DND-41 (cell line): ENCODE measurements at regions not wholly inside any gene's neighbourhood (a gene's known extent, or its start where the extent isn't known, plus 50 kb on each side); places are given as distances from the start of the nearest gene placed in this dataset.

Experiments used
- ATAC-seq: fragments of 200-7000 bp; cut with Tn5 transposase; 3 replicates; pipeline ENCODE4 v1.9.1; 2021; ENCODE audit warnings: low read depth; ENCODE audit not compliant: insufficient read depth
- DNase-seq: peaks from one replicate; pipeline ENCODE4 v3.0.0-alpha.2; 2020
- H2AFZ ChIP-seq: 2 replicates; pipeline ENCODE4 v1.6.0; 2012; ENCODE audit warnings: low read depth, low read length
- H3K27ac ChIP-seq: 2 replicates; pipeline ENCODE4 v1.5.1; 2012; ENCODE audit warnings: low read length, inconsistent platforms
- H3K27me3 ChIP-seq: fragments of 200-600 bp; sonication (generic); 2 replicates; pipeline ENCODE4 v1.6.0; 2012; ENCODE audit warnings: low read length, mild to moderate bottlenecking, inconsistent platforms; ENCODE audit not compliant: insufficient read depth, poor library complexity
- H3K36me3 ChIP-seq: 2 replicates; pipeline ENCODE4 v1.5.1; 2012; ENCODE audit warnings: low read length, inconsistent platforms; ENCODE audit not compliant: insufficient read depth
- H3K4me1 ChIP-seq: 2 replicates; pipeline ENCODE4 v1.5.1; 2012; ENCODE audit warnings: mild to moderate bottlenecking, low read length; ENCODE audit not compliant: insufficient read depth
- H3K4me2 ChIP-seq: 2 replicates; pipeline ENCODE4 v1.6.0; 2012; ENCODE audit warnings: mild to moderate bottlenecking, moderate library complexity, low read length, inconsistent platforms; ENCODE audit not compliant: insufficient read depth
- H3K4me3 ChIP-seq, 2 experiments: fragments of 200-600 bp in 1 of 2; shearing (Covaris generic) in 1 of 2; 2 replicates each; pipeline ENCODE4 v1.5.1; 2012 to 2016; ENCODE audit warnings: inconsistent platforms in 2 of 2, low read length in 2 of 2, mild to moderate bottlenecking in 2 of 2, low read depth in 1 of 2, moderate library complexity in 1 of 2
- H3K79me2 ChIP-seq: 2 replicates; pipeline ENCODE4 v1.6.0; 2012; ENCODE audit warnings: low read length, inconsistent platforms; ENCODE audit not compliant: insufficient read depth
- H3K9ac ChIP-seq: 2 replicates; pipeline ENCODE4 v1.6.0; 2012; ENCODE audit warnings: low read depth, mild to moderate bottlenecking, inconsistent platforms, low read length, moderate library complexity
- H3K9me3 ChIP-seq: 2 replicates; pipeline ENCODE4 v1.5.1; 2012; ENCODE audit warnings: low read length, moderate library complexity, mild to moderate bottlenecking, inconsistent platforms; ENCODE audit not compliant: insufficient read depth, severe bottlenecking
- H4K20me1 ChIP-seq: 2 replicates; pipeline ENCODE4 v1.6.0; 2012; ENCODE audit warnings: low read length; ENCODE audit not compliant: insufficient read depth
- EZH2 ChIP-seq: IDR thresholded peaks from 3 replicates; pipeline ENCODE4 v1.6.1; 2012; ENCODE audit warnings: borderline replicate concordance, low read depth, mild to moderate bottlenecking, moderate library complexity, low read length, inconsistent platforms; ENCODE audit not compliant: severe bottlenecking
- TF ChIP-seq, protein P1 (sequence below): IDR thresholded peaks from 2 replicates; pipeline ENCODE4 v1.5.1; 2012; ENCODE audit warnings: borderline replicate concordance, low read length, moderate library complexity, mild to moderate bottlenecking; ENCODE audit not compliant: poor library complexity, severe bottlenecking; ENCODE audit errors: extremely low read depth

DNA sequence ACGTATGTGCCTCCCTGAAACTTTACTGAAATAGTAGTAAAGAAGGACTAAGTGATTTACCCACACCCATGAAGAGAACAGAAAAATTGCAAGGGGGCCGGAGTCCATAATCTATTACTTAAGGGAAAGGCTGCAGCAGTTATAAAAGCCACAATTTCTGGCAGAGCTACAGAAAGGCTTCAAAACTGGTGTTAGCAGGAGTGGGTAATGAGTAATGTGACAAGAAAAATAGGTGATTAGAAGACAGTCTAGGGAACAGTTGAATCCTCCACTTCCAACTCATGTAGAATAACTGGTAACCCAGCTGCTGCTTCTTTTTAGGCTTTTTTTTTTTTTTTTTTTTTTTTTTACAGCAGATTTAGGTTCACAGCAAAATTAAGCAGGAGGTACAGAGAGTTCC is 413.3 kb downstream of the SFMBT2 start:
- no peak overlapping the region for H3K4me3 ChIP-seq
- H3K27me3 ChIP-seq: no peaks in the 10 kb centered on the region
- no peak overlapping the region for H2AFZ ChIP-seq
- DNase-seq (no peak), ATAC-seq (no peak)
- H3K4me2 ChIP-seq: no peak overlapping the region
- no peak overlapping the region for H3K27ac ChIP-seq
- H3K36me3 ChIP-seq: no peaks in the 10 kb centered on the region
- H3K9me3 ChIP-seq: no peaks in the 10 kb centered on the region
- H3K4me1 ChIP-seq: no peaks in the 10 kb centered on the region
- no peaks in the 10 kb centered on the region for H4K20me1 ChIP-seq
- H3K79me2 ChIP-seq: no peaks in the 10 kb centered on the region
- TF ChIP-seq, protein P1, sequence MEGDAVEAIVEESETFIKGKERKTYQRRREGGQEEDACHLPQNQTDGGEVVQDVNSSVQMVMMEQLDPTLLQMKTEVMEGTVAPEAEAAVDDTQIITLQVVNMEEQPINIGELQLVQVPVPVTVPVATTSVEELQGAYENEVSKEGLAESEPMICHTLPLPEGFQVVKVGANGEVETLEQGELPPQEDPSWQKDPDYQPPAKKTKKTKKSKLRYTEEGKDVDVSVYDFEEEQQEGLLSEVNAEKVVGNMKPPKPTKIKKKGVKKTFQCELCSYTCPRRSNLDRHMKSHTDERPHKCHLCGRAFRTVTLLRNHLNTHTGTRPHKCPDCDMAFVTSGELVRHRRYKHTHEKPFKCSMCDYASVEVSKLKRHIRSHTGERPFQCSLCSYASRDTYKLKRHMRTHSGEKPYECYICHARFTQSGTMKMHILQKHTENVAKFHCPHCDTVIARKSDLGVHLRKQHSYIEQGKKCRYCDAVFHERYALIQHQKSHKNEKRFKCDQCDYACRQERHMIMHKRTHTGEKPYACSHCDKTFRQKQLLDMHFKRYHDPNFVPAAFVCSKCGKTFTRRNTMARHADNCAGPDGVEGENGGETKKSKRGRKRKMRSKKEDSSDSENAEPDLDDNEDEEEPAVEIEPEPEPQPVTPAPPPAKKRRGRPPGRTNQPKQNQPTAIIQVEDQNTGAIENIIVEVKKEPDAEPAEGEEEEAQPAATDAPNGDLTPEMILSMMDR: no peak
- TF ChIP-seq EZH2: no peak
- H3K9ac ChIP-seq: no peak overlapping the region

DNA sequence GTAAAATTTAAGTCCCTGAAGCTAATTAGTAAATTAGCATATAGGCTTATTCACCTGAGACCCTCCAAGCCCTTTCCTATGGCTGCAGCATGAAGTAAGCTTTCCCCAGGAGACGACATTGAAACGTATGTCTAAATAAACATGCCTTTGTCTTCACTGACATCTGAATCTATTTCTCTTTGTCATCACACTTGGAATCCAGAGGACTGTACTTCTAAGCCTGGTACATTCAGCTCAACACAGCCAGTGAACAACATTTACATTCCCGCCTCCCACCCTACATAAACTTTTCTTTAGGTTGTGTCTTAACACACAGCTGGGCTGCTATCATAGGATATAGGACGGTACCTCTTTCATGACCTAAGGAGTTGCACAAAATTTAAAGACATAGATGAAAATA is 414.4 kb downstream of the SFMBT2 start:
- DNase-seq (no peak), ATAC-seq (no peak)
- Histone ChIP-seq H3K4me2 (no peak overlapping the region), H3K36me3 (no peaks in the 10 kb centered on the region), H3K9me3 (no peaks in the 10 kb centered on the region), H3K27ac (no peak overlapping the region), H3K27me3 (no peaks in the 10 kb centered on the region), H3K9ac (no peak overlapping the region), H2AFZ (no peak overlapping the region), H3K4me1 (peaks cover 1% of the 10 kb centered on the region), H4K20me1 (no peaks in the 10 kb centered on the region), H3K4me3 (no peak overlapping the region), H3K79me2 (no peaks in the 10 kb centered on the region)
- TF ChIP-seq EZH2: no peak
- TF ChIP-seq, protein P1: no peak

DNA sequence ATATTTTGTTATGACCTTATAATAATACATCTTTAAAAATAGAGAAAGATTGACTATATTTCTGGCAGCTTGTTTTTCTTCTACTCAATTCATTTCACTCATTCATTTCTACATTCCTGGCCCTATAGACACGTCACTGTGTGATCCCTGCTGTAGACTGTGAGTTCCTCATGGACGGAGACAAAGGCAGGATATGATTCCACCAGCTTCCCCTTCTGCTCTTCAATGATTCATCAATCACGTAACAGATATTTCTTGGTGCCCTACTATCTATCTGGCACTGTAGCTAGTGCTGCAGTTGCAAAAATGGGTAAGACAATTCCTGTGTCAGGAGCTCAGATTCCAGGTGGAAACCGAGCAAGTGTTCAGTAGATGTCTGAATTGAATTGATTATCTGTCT is 415.0 kb downstream of the SFMBT2 start:
- DNase-seq: no peak
- TF ChIP-seq, protein P1: no peak
- no peak for TF ChIP-seq EZH2
- Histone ChIP-seq H3K4me3 (no peak overlapping the region), H3K4me2 (no peak overlapping the region), H3K9ac (no peak overlapping the region), H3K36me3 (no peaks in the 10 kb centered on the region), H2AFZ (no peak overlapping the region), H3K4me1 (peaks cover 7% of the 10 kb centered on the region), H4K20me1 (no peaks in the 10 kb centered on the region), H3K79me2 (no peaks in the 10 kb centered on the region), H3K27ac (no peak overlapping the region), H3K27me3 (no peaks in the 10 kb centered on the region), H3K9me3 (no peaks in the 10 kb centered on the region)
- no peak for ATAC-seq

DNA sequence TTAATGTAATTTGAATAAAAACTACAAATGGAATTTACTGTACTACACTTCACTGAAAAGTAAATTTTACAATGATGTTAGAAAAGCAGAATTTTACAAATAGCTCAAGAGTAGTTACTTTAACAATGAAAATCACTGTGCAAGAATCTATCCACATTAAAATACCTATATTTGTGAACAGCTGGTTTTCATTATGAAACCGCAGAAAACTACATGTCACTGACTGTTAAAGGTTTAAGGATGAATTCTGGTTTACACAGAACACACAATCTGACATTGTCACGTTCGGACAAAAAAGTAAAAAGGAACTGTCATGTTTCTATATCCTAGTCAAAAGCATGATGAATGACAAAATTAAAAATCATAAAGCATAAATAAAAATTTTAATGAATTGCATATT is 415.3 kb upstream of the PRKCQ start:
- DNase-seq (no peak), ATAC-seq (no peak)
- no peak overlapping the region for H2AFZ ChIP-seq
- H3K4me3 ChIP-seq: no peak overlapping the region
- no peak for TF ChIP-seq EZH2
- TF ChIP-seq, protein P1: no peak
- no peak overlapping the region for H3K27ac ChIP-seq
- H3K79me2 ChIP-seq: no peaks in the 10 kb centered on the region
- H3K9ac ChIP-seq: no peak overlapping the region
- H3K4me1 ChIP-seq: peaks cover 11% of the 10 kb centered on the region
- no peaks in the 10 kb centered on the region for H4K20me1 ChIP-seq
- no peak overlapping the region for H3K4me2 ChIP-seq
- H3K9me3 ChIP-seq: no peaks in the 10 kb centered on the region
- no peaks in the 10 kb centered on the region for H3K27me3 ChIP-seq
- H3K36me3 ChIP-seq: no peaks in the 10 kb centered on the region
